Neural progenitor cell (in vitro differentiated cells): ENCODE measurements at regions not wholly inside any gene's neighbourhood (a gene's known extent, or its start where the extent isn't known, plus 50 kb on each side); places are given as distances from the start of the nearest gene placed in this dataset.
"Not testable (repeated sequence)": the region's sequence is repeated elsewhere in the genome, so short reads cannot be mapped to it uniquely, and the experiment has no call there.

Source experiments
- EZH2 ChIP-seq: fragments of 200-600 bp; sonication (generic); IDR thresholded peaks from 2 replicates; pipeline ENCODE4 v1.6.1; 2017; ENCODE audit warnings: antibody characterized with exemption, mild to moderate bottlenecking, moderate library complexity
- TF ChIP-seq, protein P1 (sequence below): fragments of 200-600 bp; sonication (generic); IDR thresholded peaks from 2 replicates; pipeline ENCODE4 v1.5.1; 2017; ENCODE audit warnings: antibody characterized with exemption, mild to moderate bottlenecking

GRCh38 chr5:89800735-89801134 lies 608.8 kb downstream of the CETN3 start:
- TF ChIP-seq, protein P1, sequence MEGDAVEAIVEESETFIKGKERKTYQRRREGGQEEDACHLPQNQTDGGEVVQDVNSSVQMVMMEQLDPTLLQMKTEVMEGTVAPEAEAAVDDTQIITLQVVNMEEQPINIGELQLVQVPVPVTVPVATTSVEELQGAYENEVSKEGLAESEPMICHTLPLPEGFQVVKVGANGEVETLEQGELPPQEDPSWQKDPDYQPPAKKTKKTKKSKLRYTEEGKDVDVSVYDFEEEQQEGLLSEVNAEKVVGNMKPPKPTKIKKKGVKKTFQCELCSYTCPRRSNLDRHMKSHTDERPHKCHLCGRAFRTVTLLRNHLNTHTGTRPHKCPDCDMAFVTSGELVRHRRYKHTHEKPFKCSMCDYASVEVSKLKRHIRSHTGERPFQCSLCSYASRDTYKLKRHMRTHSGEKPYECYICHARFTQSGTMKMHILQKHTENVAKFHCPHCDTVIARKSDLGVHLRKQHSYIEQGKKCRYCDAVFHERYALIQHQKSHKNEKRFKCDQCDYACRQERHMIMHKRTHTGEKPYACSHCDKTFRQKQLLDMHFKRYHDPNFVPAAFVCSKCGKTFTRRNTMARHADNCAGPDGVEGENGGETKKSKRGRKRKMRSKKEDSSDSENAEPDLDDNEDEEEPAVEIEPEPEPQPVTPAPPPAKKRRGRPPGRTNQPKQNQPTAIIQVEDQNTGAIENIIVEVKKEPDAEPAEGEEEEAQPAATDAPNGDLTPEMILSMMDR: not testable (repeated sequence)
- TF ChIP-seq EZH2: not testable (repeated sequence)
